ENCODE measurements at regions not wholly inside any gene's neighbourhood (a gene's known extent, or its start where the extent isn't known, plus 50 kb on each side); places are given as distances from the start of the nearest gene placed in this dataset.

DNA sequence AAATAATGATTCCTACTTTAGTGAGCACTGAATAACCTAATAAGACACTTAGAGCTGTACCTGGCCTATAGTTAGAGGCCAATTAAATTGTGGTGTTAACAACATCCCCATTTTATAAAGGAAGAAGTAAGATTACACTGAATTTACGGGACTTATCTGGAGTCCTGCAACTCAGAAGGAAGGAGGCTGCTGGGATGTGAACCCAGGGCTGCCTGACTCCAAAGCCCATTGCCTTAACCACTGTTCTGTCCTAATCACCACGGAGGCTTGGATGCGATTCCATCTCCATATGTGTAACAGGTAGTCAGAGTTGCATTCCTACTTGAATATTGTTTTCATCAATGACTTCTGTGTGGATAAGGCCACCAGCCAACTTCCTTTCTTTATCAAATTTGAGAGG lies 168.9 kb downstream of the SOCS6 start:
- DNase-seq = no peak

DNA sequence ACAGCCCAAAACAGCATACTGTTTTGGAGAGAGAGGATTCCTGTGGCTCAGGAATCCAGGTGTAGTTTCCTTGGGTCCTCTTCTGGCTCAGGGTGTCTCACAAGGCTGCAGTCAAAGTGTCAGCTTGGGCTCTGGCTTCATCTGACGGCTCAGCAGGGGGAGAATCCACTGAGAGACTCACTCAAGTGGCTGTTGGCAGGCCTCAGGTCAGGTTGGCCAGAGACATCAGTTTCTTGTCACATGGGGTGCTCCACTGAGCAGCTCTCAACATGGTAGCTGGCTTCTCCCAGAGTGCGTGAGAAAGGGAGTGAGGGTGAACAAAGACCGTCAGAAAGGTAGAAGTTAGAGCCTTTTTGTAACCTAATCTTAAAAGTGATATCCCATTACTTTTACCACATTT lies 168.4 kb downstream of the SOCS6 start:
- DNase-seq = no peak

DNA sequence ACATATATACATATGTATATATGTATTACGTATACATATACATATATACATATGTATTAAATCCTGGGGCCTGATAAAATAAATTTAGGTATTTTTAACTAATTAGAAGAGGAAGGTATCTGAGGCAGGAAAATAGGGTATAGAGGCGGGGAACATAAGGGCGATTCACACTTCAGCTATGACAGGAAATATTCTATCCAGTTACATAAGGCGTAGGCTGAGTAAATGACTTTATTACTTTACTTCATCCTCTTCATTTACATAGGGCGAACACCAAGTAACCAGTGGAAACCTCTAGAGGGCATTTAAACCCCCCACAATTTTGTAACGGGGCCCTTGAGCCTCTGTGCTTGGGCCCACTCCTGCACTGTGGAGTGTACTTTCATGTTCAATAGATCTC lies 167.5 kb downstream of the SOCS6 start:
- no peak for DNase-seq

DNA sequence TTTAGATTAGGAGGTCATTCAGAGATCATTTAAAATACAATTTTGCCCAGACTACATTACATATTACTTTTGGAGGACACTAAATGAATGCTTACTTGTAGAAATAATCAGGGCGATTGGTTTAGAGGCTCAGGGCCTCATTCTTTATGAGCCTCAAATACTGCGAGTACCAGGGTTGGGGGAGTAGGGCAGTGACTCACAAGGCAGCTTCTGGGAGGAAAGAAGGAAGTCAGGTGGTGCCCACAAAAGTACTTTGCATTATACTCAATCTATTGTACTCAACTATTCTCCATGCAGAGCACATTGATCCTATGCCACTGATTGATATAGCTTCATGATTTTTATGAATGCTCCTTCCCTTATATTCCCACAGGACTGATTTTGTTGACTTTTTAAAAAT lies 166.9 kb downstream of the SOCS6 start:
- no peak for DNase-seq

DNA sequence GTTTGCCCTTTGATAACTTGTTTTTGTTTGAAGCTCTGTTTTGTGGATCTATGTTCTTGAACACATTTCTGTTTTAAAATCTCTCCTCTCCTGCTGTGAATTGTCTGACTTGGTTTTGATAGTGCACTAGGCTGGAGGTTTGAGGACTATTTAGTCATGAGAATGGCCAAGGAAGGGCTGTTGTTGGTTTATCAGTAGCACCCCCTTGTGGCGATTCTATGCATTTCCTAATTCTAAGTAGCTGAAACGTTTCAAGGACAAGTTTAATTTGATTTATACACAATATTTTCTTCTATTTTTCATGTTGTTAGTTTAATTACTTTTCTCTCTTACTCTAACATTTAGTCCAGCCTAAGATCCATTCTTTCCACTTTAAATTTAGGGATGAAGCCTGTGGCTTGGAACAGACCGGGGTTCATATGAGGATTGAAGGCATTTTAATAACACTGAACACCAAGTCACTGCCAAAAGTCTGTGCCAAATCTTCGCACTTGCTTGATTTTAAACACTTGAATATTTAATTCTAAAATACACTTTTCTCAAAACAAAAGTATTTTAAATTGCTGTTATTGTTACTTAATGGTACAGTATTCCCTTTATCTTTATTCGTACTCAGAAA lies 166.0 kb downstream of the SOCS6 start:
- peak; percentile 36 to 48 (median 45) for DNase-seq

DNA sequence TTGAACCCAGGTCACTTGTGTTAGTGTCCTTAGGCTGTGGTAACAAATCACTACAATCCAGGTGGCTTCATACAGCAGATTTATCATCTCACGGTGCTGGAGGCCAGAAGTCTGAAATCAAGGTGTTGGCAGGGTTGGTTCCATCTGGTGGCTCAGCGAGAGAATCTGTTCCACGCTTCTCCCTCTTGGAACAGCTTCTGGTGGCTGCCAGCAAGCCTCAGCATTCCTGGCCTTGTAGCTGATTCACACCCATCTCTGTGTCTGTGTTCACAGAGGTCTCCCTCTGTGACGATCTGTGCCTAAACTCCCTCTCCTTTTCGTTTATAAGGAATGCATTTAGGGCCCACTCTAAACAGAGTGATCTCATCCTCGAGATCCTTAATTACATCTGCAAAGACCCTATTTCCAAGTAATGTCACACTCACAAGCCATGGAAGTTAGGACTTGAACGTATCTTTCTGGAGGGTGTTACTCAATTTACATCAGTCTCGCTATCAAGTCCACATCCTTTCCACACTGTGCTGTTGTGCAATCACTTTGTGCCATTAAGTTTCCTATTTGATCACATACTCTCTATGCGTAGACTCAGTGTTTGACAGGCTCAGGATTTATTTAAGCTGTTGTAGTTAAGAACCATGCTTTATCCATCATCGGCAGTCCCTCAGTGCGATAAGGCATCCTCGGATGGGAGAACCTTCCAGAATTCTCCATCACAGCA lies 164.4 kb downstream of the SOCS6 start:
- no peak for DNase-seq

DNA sequence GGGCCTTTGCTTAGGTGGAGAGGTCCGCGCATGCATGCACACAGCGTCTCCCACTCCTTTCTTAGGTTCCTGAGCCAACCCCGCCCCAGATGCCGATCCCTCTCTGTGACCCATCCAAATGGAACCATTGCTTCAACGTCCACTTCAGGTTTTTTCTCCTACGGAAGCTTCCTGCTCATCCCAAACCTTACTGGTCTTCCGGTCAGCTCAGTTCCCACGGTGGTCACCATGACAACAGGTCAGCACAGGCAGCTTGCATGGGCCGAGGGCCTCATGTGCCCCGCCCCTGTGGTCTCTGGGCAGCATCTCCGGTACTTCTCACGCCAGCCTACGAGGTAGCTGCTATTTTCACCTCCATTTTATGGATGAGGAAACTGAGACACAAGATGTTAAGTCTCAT lies 163.7 kb downstream of the SOCS6 start:
- DNase-seq = no peak

DNA sequence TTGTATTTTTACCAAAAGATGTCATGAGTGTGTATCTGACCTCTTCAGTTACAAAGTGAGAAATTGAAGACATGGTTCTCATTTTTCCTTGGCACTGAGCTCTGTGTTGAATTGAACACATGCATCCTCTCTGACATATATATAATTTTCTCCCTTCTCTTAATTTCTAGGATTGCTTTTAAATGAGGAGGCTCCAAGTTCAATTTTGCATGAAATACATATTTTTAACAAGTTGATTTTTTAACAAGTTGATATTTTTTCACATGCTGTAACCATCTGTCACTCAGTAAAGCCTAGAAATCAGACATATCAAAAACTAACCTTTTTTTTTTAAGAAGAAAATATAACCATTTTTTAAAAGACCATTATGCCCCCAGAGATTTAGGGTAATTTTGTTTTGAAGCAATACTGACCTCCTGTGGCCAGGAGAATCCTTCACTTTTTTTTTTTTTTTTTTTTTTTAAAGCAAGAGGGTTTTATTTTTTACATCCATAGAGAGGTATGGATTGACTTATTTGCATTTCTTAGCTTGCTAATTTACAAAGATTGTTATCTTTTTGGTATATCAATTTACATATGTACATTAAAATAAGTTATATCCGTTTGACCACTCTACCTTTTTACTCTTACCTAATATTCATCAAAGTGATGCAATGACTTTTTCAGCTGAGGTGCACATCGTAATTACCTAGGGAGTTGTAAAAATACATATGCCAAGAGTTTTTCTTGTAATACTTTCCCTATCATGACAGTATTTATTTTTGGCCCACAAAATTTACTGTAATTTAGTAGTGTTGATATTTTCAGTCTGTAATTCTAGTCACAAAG lies 161.8 kb downstream of the SOCS6 start:
- DNase-seq = no peak

DNA sequence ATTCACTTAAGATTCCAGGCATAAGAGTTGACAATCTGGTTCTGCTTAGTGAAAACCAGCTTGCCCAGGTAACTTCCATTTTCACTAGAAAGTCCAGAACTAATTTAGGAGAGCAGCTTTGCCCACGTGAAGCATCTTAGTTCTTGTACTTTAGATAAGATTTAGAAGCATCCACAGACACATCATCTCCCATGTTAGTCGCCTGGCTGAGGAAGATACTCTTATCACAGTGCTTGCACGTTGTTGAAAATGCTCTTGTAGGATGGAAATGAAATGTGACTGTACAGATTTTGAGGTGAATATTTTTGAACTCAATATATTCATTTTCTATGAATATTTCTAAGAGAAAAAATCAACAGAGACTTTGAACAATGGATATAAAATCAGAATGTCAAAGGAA lies 159.7 kb downstream of the SOCS6 start:
- DNase-seq = no peak

DNA sequence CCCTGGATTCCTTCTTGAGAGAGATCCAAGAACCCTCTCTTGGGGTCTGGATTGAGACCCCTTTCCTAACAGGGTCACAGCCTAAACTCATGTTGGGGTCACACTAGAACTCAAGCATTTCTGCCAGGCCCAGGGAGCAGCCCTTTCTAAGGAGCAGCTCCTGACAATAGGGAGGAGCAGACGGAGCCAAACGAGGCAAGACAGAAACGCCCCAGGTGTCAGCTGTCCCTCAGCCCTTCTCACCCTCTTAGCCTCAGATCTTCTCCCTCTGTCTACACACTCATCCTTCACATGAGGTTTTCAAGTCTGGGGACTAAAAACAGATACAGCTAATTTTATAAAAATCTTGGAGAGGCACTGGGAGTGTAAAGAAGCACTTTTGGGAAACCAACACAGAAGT lies 157.2 kb downstream of the SOCS6 start:
- DNase-seq = no peak

DNA sequence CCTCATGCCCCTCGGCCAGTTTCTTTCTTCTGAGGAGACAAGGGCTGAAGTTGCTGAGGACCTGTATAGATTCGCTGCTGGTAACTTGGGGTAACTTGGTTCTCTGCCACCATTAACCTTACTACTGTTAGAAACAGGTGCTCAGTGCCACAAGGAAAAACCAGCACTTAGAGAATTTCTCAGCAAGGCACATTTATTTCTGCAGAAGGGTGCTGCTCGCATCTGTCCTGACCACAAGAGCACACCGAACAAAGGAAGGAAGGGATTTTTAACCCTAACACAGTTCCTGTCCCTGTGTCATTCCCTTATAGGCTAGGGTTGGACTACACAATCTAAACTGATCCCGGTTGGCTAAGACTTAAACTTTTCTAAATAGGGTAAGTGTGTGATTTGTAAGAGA lies 154.1 kb downstream of the SOCS6 start:
- no peak for DNase-seq

DNA sequence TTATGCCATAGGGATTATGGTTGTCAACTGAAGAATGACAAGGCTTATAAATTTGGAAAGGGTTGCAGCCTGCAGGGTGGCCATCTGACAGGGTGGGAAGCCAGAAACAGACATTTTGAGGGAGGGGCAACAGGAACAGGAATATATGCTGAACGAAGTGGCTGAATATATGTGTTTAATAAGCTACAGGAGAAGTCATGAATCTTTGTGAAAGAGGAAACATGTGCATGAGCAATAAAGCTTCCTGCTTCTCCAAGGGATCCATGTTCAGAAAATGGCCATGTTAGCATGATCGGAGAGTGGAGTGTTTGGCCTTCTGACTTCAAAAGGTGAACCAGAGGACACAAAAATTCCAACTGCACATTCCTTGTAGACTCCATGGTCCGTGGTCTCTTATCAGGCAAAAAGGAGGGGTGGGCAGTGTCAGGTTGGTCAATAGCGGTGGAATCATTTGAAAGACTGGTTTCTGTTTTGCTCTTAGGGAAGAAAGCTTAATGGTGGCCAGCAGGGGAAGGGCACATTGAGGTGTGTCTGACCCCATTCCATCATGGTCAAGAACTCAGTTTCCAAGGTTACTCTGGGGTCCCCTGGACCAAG lies 144.1 kb downstream of the SOCS6 start:
- DNase-seq = no peak

DNA sequence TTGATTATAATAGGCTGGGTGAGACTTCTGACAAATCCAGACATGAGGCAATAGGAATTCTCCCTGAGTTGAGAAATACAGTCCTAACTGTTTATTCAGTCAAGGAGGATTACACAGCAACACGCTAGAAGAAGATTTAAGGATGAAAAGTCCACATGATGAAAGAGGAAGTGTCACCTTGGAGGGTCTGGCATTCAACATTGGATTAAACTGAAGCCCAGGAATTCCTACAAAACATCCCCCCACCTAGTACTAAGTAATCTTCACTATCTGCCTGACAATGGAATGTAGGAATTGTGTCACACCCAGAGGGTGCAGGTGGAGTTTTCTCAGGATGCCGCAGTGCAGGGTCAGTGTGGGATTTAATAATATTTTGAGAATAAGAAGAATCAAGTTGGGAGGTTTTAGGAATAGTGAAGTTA lies 142.4 kb downstream of the SOCS6 start:
- DNase-seq = no peak

DNA sequence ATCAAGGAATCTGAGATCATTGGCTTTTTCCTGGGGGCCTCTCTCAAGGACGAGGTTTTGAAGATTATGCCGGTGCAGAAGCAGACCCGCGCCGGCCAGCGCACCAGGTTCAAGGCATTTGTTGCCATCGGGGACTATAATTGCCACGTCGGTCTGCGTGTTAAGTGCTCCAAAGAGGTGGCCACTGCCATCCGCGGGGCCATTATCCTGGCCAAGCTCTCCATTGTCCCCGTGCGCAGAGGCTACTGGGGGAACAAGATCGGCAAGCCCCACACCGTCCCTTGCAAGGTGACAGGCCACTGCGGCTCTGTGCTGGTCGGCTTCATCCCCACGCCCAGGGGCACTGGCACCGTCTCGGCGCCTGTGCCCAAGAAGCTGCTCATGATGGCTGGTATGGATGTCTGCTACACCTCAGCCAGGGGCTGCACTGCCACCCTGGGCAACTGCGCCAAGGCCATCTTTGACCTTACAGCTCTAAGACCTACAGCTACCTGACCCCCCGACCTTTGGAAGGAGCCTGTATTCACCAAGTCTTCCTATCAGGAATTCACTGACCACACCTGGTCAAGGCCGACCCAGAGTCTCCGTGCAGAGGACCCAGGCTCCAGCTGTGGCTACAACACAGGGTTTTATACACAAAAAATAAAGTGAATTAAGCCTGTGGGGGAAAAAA lies 141.8 kb downstream of the SOCS6 start:
- DNase-seq = no peak

DNA sequence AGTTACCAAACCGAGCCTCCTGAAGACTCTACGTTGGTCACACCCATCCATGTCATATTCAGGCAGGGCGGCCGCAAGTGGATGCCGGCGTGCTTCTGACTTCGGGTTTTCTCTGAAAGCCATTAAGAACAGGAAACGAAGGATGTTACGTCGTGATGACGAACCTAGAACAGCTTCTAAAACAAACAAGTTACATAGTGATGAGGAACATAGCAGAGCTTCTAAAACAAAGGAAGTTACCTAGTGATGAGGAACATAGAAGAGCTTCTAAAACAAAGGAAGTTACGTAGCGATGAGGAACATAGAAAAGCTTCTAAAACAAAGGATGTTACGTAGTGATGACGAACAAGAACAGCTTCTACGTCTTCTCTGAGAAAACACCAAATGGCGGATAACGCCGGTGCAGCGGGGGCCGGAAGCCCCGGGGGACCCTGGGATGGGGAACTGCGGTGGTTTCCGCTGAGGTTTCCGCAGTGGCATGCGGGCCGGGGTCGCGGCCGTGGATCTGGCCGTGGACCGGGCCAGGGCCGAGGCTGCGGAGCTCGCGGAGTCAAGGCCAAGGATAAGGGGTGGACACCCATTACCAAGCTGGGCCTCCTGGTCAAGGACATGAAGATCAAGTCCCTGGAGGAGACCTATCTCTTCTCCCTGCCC lies 141.1 kb downstream of the SOCS6 start:
- no peak for DNase-seq

DNA sequence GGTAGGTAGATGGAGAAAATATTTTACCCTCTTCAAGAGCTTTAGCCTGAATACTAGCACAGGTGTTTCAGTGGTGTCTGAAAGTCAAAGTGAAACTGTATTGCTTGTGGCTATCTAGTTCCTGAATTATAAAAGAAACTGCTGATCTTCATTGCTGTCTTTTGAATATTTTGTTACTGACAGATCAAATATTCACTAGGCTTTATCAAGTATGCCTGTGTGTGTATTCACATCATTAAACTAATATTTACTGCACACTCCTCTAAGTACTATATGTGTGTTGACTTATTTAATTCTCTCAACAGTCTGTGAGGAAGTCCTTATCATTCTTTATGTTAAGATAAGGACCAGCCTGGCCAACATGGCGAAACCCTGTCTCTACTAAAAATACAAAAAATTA lies 139.6 kb downstream of the SOCS6 start:
- no peak for DNase-seq

DNA sequence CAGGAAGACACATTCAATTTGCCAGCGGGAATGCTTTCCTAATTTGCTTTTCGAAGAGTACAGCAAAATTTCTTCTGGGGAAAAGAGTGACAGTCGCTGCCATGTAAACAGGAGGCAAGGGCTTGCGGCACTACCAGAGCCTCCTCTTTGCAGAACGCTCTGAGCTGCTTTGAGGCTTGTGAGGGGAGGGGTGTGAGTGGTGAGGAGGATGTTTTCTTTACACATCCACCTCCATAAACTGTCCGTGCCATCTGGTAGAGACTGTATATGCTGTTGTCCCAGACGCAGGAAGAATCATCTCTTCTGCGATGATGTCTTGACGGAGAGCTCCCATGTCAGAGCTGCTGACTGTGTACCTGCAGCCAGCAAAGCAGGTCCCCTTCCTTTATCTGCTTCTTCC lies 138.0 kb downstream of the SOCS6 start:
- DNase-seq = no peak

DNA sequence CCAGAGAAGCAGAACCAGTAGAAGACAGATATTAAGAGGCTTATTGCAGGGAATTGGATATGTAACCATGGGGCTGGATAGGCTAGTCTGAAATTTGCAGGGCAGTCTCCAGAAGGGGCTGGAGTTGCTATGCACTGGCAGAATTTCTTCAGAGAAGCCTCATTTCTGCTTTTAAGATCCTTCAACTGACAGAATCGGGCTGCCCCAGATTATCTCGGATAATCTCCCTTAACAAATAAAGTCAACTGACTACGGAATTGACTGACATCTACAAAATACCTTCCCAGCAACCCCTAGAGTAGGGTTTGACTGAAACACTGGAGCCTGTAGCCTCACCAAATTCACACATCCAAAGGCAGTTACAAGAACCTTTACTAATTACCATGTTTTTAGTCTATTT lies 136.4 kb downstream of the SOCS6 start:
- DNase-seq = no peak

DNA sequence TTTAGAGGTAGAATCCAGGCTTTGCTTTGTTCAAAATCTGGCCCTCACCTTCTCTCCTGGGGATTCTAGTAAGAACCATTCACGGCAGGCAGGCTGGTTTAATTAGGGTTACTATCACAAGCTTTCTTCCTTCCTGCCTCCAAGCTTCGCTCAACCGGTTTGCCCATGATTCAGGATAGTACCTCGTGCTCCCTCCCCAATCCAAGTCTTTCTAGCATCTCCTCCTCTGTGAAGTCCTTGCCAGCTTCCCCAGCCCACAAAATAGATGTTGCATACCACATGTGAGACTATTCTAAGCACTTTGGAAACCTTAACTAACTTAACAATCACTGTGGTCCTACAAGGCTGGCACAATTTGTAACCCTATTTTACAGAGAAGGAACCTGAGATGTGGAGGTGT lies 135.1 kb downstream of the SOCS6 start:
- no peak for DNase-seq

DNA sequence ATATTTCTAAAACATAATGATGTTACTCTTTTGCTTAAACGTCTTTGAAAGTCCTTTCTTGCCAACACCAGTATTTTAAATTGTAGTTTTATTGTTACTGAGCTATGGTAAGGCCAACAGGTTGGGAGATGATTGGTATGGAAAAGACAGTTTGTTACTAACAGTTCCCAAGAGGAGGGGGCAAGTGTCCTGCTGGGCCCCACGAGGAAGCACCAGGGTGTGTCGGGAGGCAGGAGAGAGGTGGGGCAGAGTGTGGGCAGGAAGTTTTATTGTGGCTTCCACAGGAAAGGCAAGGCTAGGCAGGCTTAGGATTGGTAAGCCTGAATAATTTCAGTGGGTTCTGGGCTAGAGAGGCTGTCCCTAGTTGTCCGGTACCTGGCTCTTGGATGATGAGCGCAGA lies 134.3 kb downstream of the SOCS6 start:
- DNase-seq = no peak

DNA sequence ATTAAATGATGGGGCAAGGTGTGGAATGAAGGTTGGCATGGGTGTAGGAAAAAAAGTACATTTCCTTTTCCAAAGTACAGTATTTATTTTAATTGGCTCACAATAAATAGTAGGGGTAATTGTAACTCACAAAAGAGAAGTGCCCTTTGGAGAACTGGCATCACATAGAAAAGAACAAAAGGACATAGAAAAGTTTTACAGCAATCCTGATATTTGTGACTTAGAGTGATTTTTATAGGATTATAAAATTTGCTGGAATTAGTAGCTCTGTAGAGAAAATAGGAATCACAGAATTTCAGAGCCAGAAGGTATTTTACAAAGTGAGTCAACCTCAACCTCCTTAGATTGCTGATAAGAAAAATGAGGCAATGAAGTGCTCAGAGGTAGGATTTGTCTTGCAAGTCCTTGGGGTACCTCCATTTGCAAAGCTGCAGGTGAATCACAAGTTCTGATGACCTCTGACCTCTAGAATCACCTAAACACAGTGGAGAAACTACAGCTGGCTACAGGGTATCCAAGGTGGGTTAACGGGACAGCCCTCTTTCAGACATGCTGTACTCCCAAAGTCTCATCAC lies 133.6 kb downstream of the SOCS6 start:
- DNase-seq = no peak

Measured in muscle of back (tissue), 3 donors.